ENCODE measurements at regions not wholly inside any gene's neighbourhood (a gene's known extent, or its start where the extent isn't known, plus 50 kb on each side); places are given as distances from the start of the nearest gene placed in this dataset.

DNA sequence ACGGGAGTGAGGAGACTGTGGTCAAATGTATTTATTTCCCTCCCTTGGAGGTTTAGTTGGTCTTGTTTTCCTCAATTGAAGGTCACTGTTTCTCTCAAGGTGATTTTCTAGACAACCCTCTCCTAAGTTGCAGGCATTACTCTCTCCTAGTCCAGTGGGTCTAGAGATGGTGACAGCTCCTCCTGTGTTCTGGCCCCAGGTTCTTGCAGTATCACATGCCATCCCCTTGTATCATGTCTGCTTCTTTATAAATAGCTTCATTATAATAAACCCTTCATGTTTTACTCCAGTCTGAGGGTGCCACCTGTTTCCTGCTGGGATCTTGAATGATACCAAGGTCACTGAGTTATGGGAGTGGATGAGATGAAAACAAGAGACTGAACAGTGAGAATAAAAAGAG lies 208.0 kb upstream of the KCNN2 start:
- DNase-seq (ENCODE audit: low read depth in 3 of 3): no peak

DNA sequence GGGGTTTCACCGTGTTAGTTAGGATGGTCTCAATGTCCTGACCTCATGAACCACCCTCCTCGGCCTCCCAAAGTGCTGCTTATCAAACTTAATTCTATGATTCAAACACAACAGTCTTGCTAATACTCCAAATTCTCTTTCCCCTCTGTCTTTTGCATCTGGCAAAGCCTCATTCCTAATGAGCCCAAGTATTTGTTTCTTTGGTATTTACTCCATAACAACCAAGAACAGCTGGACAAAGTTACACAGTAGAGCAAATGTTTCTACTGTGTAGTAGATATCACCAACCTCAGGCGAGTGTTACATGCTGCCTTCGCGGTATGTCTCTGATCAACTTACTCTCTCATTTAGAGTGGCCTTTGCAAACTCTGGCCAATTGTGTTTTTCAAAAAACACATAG lies 195.8 kb upstream of the KCNN2 start:
- no peak for DNase-seq (ENCODE audit: low read depth in 3 of 3)

DNA sequence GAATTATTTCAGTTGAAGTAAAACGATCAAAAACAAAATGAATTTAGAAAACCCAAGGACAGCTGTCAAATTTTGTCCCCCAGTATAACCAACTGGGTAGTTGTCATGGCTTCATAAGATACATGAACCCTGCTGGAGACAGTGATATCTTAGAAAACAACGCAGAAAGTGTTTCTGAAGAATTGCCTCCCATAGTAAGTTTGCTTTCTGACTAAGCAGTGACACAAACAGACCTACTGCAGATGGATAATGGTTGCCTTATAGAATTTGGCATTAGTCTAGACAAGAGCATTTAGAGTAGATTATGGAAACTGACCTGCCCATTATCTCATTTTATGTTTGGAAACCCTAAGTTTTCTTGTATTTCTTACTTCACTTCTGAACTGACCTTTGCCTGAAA lies 187.7 kb upstream of the KCNN2 start:
- no peak for DNase-seq (ENCODE audit: low read depth in 3 of 3)

DNA sequence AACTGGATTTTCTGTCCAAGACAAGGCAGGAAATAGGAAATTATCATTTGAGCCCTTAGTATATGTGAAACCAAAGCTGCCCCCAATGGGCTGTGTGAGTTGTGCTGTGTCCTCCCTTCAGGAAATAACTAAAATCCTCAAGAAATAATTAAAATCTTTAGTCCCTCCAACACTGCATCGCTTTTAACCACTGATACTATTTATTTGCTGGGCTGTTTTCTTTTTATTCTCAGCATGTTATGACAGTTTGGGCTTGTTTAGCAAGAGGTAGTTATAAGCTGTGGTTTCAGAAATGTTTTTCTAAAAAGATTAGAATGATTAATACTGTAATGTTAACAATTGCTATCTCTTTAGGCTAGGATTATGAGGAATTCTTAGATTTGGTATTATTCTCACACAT lies 187.0 kb upstream of the KCNN2 start:
- no peak for DNase-seq (ENCODE audit: low read depth in 3 of 3)

- no peak for DNase-seq (ENCODE audit: low read depth in 3 of 3)
These were observed 185.5 kb upstream of the KCNN2 start for GRCh38 chr5:114176356-114176755.

- no peak for DNase-seq (ENCODE audit: low read depth in 3 of 3)
These were observed 182.7 kb upstream of the KCNN2 start for GRCh38 chr5:114179134-114179533.

GRCh38 chr5:114184006-114184405 lies 177.9 kb upstream of the KCNN2 start:
- DNase-seq (ENCODE audit: low read depth in 3 of 3): no peak

- DNase-seq (ENCODE audit: low read depth in 3 of 3): no peak
These were observed 176.6 kb upstream of the KCNN2 start for GRCh38 chr5:114185274-114185673.

DNA sequence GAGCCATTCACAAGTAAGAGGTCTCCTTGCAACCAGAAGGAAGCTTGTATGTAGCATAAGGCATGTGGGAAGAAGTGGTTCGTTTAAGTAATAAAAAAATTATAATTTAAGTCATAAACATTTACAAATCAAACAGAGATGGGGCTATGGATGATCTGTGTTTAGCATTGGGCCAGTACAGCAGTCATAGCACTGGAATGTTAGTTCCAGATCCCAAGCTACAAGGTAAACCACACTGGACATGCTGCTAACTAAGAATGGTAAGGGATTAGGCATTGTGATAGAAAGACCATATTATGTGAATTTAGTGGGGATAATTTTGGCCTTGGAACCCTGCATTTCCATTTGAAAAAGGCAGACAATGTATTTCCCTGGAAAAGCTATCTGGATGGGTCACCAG lies 170.4 kb upstream of the KCNN2 start:
- DNase-seq (ENCODE audit: low read depth in 3 of 3): no peak

GRCh38 chr5:114192108-114192507 lies 169.8 kb upstream of the KCNN2 start:
- no peak for DNase-seq (ENCODE audit: low read depth in 3 of 3)

DNA sequence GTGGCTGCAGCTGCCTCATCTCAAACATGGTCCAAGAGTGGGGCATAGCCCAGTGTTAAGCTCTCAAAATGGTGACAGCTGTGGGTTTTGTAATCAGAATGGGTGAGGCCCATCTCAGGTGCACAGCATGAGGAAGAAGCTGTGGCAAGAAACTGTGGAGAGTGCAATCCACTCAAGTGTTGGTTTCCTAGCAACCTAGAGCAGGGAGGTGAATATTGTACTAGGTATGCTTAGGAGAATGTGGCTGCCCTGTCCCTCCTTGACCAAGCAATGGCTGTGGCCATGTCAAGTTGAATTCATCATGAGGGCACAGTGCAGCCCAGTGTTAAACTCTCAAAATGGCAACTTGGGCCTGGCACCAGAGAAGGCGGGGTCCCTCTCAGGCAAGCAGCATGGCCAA lies 160.5 kb upstream of the KCNN2 start:
- DNase-seq (ENCODE audit: low read depth in 3 of 3): no peak

- no peak for DNase-seq (ENCODE audit: low read depth in 3 of 3)
These were observed 156.9 kb upstream of the KCNN2 start for GRCh38 chr5:114204923-114205322.

GRCh38 chr5:114206640-114207039 lies 155.2 kb upstream of the KCNN2 start:
- DNase-seq (ENCODE audit: low read depth in 3 of 3): no peak

- DNase-seq (ENCODE audit: low read depth in 3 of 3): no peak
These were observed 154.3 kb upstream of the KCNN2 start for GRCh38 chr5:114207615-114208014.

DNA sequence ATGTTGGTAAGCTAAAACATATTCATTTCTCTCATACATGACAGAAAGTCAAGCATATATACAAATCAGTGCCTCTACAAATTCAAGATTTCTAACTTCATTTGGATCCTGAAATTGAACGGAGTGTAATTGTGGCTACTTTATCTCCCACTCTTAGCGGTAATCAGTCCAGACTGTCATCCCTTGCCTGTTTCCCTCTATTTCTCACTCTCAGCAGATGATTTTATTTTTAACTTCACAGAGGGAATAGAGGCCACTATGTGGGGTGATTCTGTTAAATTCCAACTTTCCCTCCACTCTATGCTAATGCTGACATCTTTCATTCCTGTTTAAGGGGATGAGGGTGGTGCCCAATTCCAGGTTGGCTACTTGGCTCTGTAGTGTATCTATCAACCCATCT lies 153.8 kb upstream of the KCNN2 start:
- no peak for DNase-seq (ENCODE audit: low read depth in 3 of 3)

GRCh38 chr5:114208588-114208987 lies 153.3 kb upstream of the KCNN2 start:
- DNase-seq (ENCODE audit: low read depth in 3 of 3): no peak

- DNase-seq (ENCODE audit: low read depth in 3 of 3): no peak
These were observed 151.2 kb upstream of the KCNN2 start for GRCh38 chr5:114210662-114211061.

DNA sequence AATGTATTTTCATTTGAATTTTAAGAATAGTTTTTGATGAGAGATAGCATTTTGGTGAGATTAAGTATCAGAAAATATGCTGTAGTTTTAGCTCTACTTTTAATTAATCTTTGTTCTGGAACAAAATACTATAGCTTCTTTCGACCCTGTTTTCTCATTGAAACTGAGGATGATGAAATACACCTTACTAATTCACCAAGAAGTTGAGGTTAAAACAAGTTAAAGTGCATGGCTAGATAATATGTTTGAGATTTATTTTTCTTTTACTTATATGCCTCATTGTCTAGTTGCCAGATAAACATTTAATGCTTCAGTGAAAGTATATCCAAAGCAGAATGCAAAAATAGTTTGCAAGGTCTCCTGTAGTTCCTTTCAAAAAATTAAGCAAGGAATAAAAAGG lies 140.1 kb upstream of the KCNN2 start:
- no peak for DNase-seq (ENCODE audit: low read depth in 3 of 3)

GRCh38 chr5:114223866-114224265 lies 138.0 kb upstream of the KCNN2 start:
- DNase-seq (ENCODE audit: low read depth in 3 of 3): no peak

GRCh38 chr5:114237766-114238165 lies 124.1 kb upstream of the KCNN2 start:
- DNase-seq (ENCODE audit: low read depth in 3 of 3): no peak

DNA sequence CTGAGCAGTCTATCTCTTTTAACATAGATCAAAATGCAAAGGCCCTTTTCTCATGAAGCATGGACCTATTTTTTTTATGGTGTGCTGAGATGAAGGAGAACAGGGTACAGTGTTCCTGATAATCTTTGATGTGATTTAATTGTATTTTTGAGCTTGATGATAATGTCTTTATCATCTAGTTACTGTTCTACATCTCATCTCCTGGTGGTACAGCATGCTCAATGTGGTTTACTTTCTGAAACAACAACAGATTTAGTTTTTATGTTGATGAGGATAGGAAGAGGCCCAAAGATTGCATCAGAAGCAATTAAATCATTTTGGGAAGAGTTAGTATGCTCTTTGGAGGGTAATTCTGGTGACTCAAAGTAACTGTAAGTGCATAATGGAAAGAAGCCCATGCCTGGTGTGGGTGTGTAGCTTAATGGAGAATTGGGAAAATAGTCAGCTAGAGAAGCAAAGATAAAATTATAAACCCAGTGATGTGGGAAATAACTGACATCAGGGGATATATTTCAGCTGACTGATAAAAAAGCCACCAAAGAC lies 123.0 kb upstream of the KCNN2 start:
- no peak for DNase-seq (ENCODE audit: low read depth in 3 of 3)

- no peak for DNase-seq (ENCODE audit: low read depth in 3 of 3)
These were observed 118.4 kb upstream of the KCNN2 start for GRCh38 chr5:114243281-114243971.

- DNase-seq (ENCODE audit: low read depth in 3 of 3): no peak
These were observed 117.9 kb upstream of the KCNN2 start for GRCh38 chr5:114243972-114244317.

DNA sequence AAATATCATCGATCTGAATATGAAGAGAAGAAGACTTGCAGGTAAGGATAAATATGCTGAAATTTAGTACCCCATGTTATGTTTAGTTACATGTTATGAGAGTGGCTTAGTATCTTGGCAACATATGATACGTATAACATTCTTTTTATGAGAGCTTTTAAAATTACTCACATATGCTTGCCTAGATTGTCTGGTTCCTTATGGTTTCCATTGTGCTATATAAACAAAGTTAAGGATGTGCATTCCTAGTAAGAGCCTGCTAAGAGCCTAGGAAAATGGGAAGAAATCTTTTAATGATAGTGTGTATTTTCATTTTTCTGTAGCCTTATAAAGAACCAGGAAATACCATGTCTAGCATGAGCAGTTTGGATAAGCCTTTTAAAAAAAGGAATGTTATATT lies 112.0 kb upstream of the KCNN2 start:
- no peak for DNase-seq (ENCODE audit: low read depth in 3 of 3)

Measured in stimulated activated CD4-positive, alpha-beta T cell treated with anti-CD3 and anti-CD28 coated beads, TNF-alpha, amount 100 ng/mL, for 24 hours (primary cell).